HG02852 (cell line): ENCODE measurements at regions not wholly inside any gene's neighbourhood (a gene's known extent, or its start where the extent isn't known, plus 50 kb on each side); places are given as distances from the start of the nearest gene placed in this dataset.

Experiments used
- ATAC-seq: cut with Tn5 transposase; IDR thresholded peaks from one replicate; pipeline ENCODE4 v1.9.1; 2021; ENCODE audit warnings: mild to moderate bottlenecking, moderate library complexity; ENCODE audit not compliant: unreplicated experiment

- no peak for ATAC-seq
Measured at GRCh38 chr4:125070861-125071260, 243.9 kb upstream of the FAT4 start.

DNA sequence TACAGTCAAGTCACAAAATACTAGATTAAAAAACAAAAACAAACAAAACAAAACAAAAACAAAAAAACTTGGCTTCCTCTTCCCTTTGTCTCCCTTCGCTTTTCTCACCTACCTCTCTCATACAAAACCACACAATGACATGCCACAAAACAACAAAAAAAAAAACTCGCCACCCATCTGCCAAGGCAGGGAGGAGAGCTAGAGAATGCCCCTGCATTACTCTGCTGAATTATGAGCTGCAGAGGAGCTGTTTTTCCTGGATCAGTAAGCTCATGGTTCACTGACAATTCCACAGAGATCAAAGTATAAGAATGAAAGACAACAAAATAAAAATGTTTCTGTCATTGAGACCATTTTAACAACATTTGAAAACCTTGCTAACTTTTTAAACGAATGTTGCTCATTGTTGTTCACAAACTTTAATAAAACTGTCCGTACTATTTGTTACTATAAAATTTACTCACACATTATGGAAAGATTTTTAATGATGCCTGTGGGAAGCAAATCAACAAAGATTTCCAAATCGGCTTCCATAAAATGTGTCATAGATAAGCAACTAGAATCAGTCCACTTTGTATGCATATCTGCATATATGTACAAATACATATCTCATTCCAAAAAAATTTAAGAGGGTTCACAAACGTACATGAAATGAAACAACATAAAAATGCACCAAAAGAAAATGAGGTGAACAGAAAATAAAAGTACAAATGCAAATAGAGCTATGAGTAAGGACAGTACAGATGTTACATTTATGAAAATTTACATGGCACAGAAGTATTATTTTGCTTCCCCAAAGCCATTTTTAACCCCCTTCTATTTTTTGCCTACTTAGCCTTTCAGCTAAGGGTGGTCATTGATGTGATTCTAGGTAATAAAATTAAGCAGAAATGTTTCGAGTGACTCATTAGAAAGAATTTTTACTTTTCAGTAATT is 252.4 kb upstream of the FAT4 start:
- no peak for ATAC-seq

DNA sequence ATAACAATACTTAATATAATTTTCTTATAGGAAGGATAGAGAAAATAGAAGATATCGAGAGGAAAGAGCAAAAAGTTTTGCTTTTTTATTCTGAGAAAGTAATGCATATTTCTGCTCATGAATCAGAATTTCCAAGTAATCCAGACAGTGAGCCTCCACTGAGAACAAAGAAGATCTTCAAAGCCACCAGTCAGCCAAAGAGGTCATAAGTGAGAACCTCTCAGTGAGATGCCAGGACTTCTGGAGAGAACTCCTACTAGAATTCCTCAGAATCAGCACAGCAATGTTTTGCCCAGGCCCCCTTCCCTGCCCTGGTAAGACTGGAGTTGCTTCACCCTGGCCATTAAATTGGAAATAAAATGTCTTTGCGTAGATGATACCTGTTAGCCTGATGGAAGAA is 254.4 kb upstream of the FAT4 start:
- no peak for ATAC-seq

DNA sequence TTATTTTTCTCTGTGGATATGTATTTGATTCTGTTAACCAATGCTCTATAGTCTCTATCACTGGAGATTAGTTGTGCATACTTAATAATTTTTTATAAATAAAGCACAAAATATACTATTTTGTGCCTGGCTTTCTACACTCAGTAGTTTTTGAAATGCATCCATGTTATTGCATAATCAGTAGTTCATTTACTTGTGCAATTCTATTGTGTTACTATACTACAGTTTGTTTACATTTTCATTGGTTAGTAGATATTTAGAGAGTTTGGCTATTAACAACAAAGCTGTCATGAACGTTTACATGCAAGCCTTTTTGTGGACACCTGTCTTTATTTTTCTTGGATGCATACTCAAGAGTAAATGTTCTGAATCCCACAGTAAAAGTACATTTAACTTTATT is 265.0 kb upstream of the FAT4 start:
- no peak for ATAC-seq

GRCh38 chr4:125045311-125045710 is 269.4 kb upstream of the FAT4 start:
- ATAC-seq, result no peak

GRCh38 chr4:125044886-125045285 is 269.9 kb upstream of the FAT4 start:
- no peak for ATAC-seq

GRCh38 chr4:125043486-125043885 is 271.3 kb upstream of the FAT4 start:
- ATAC-seq, result no peak

- no peak for ATAC-seq
Measured at GRCh38 chr4:125042041-125042440, 272.7 kb upstream of the FAT4 start.

DNA sequence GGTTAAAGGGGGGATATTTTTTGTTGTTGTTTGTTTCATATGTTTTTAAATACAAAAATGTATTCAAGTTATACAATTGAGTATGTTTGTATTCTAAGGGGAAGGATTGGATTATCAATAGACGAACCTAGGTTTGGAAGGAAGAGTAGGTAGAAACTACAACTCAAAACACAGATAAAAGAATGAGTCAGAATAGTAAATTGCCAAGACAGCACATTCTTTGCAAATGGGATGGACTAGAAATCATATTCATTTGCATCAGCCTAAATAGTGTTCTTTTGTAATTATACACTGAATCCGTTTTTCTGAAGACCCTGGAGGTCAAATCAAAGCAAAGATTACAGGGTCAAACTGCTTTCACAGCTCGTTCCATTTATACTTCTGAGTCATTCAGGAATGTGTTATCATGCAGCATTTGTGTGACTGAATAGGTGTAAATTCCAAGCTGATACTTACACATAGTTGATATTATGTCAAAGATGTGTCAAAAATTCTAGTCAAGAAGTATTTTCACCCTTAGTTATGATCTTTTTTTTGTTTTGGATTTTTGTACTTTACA is 273.3 kb upstream of the FAT4 start:
- no peak for ATAC-seq

GRCh38 chr4:125039550-125039949 is 275.2 kb upstream of the FAT4 start:
- ATAC-seq, result no peak

- ATAC-seq, result no peak
Measured at GRCh38 chr4:125022855-125023501, 291.8 kb upstream of the FAT4 start.

GRCh38 chr4:125021189-125021588 is 293.6 kb upstream of the FAT4 start:
- ATAC-seq, result no peak

GRCh38 chr4:125020089-125021034 is 294.4 kb upstream of the FAT4 start:
- no peak for ATAC-seq

GRCh38 chr4:125016892-125017299 is 297.9 kb upstream of the FAT4 start:
- no peak for ATAC-seq

- no peak for ATAC-seq
Measured at GRCh38 chr4:125013891-125014290, 300.9 kb upstream of the FAT4 start.

DNA sequence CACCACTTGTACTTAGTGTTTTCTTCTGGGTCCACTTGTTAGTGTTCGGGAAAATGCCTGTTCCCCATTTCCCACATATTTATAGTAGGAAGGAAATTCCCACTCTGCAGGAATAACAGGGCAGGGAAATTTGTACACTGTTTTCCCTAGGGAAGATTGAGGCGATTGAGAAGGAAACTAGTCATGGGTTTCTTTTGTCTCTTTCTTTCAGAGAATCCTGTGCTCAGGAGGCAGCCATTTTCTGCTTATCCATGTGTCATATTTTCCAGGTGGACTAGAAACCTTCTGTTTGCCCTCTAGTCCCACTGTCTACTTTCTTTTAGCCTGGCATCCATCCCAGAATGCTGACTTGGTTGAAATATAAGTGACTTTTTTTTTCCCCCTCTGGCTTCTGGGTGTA is 299.1 kb upstream of the ANKRD50 start:
- no peak for ATAC-seq

- no peak for ATAC-seq
Measured at GRCh38 chr4:125010796-125011503, 298.4 kb upstream of the ANKRD50 start.

DNA sequence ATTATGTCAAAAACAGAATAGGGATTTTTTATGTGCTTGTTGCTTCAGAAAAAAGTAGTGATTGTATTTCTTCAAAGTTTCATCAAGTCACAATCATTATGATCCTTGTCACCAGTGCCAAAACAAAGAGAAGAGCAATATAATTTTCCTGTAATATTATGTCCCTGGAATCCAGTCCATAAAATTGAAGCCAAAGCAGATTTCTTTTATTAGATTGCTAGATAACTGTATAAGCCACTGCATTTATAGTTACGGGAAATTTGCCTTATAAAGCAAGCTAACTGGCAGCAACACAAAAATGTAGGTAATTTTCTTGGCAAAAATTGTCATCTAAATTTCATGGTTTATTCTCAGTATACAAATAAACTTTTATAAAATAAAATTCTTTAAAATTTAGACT is 296.1 kb upstream of the ANKRD50 start:
- no peak for ATAC-seq

DNA sequence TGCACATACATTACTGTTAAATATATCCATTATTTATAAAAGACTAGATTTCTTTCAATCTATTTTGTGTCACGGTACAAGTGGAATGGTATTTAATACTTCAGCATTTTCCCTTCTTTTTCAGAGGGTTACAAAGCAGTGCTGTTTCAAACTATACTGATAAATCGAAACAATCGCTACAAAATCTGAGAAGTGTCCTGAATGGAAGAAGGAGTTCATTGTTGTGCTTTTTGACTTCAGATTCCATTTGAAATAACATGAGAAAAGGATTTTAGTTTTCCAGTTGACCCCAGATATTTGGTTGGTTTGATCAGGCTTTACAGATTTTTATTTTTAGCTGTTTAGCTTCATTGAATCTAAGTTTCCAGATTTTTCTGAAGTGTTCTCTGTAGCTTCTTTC is 292.1 kb upstream of the ANKRD50 start:
- ATAC-seq, result no peak

DNA sequence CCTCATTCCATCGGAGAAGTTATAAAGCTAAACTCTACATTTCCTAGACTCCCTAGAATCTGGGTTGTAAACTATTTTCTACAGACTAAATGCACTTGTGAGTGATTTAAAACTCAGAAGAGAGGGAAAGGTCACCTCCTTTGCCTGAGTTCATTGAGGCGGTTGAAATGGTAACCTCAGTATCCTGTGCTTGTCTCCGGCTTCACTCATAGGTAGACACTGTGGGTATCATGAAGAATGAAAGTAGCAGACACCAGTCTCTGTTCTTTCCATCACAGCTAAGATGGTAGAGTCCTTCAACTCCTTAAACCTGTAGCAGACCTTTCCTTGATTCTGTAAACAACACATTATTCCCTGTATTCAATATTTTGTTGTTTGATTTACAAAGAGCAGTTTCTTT is 291.3 kb upstream of the ANKRD50 start:
- no peak for ATAC-seq
